GM21390 (cell line): ENCODE measurements at regions not wholly inside any gene's neighbourhood (a gene's known extent, or its start where the extent isn't known, plus 50 kb on each side); places are given as distances from the start of the nearest gene placed in this dataset.
"Not testable (repeated sequence)": the region's sequence is repeated elsewhere in the genome, so short reads cannot be mapped to it uniquely, and the experiment has no call there.

Experiments
- ATAC-seq: cut with Tn5 transposase; IDR thresholded peaks from one replicate; pipeline ENCODE4 v1.9.1; 2021; ENCODE audit not compliant: unreplicated experiment

GRCh38 chr4:114085611-114086345 lies 106.3 kb upstream of the ARSJ start:
- ATAC-seq: no peak

DNA sequence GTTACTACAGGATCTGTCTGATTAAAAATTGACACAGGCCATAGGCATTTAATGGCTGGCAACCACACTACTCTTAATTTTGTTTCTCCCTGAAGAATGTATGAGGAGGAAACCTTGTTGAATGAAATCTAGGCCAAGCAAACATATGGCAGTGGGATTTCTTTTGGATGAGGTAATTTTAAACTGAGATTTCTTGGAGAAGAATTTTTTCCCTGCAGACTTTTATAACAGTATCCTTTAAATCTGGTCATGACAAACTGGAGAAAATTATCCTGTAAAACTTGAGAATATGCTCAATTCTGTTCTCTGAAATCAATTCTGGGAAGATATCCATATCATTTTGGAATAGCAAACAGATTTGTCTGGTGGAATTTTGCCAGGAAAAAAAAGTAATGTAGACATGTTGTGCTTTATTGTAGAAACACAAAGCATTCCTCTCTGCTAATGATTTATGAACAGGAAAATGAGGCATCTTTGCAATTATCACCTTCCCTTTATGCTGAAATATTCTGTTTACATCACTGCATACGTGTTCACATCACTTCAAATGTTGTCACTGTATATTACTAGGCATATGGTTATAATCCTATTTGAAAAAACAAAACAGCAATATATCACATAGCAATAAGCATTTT lies 108.3 kb upstream of the ARSJ start:
- ATAC-seq: no peak

DNA sequence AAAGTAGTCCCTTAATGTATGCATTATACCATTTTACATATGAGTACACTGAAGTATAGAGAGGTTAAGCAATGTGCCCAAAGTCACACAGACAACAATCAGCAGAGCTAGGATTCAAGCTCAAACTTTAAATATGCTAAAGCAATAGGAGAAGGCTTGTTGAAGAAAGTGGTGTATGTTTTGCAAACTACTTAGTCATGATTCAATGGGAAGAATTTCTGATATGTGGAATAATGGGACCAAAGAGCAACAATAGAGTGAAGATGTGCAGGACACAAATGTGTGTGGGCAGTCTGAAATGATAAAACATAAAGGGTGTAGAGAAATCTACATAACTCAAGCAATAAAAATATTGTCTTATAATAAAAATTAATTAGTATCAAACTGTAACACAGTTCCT lies 109.0 kb upstream of the ARSJ start:
- ATAC-seq: no peak

DNA sequence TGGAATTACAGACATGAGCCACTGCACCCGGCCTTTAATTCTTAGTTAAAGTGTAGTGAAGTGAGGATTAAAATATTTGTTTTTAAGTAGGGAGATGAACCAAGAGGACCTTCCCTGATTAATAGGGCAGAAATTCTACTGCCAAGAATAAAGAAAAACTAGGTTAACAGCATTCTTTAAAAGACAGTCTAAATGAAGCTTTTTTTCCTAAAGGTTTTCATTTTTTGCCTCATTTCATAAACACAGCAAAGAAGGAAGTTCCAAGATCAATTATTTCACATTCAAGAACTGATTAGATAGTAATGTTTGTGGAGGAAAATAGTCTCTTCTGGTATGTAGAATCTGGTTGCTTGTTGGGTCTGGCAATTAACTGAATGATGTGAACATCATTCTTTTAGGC lies 112.1 kb upstream of the ARSJ start:
- no peak for ATAC-seq

DNA sequence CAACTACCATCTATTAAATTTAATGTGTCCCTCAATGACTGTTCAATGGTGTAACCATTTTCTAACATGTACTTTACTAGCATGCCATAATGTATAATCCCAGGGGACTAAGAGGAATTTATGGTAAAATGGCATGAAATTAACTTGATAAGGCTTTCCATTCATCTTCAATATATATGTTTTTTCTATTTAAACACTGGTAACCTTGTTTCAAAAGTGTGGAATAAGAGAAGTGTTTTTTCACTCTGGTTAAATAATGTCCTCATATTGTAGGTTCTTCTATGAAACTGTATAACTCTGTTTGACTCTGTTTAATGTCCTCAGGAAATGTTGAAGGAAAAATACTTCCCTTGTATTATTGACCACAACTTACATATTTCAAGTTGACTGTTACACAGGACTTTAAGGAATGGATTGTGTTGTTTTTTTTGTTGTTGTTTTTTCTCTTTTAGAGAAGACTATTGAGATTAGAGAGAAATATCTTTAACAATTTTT lies 113.8 kb upstream of the ARSJ start:
- no peak for ATAC-seq

DNA sequence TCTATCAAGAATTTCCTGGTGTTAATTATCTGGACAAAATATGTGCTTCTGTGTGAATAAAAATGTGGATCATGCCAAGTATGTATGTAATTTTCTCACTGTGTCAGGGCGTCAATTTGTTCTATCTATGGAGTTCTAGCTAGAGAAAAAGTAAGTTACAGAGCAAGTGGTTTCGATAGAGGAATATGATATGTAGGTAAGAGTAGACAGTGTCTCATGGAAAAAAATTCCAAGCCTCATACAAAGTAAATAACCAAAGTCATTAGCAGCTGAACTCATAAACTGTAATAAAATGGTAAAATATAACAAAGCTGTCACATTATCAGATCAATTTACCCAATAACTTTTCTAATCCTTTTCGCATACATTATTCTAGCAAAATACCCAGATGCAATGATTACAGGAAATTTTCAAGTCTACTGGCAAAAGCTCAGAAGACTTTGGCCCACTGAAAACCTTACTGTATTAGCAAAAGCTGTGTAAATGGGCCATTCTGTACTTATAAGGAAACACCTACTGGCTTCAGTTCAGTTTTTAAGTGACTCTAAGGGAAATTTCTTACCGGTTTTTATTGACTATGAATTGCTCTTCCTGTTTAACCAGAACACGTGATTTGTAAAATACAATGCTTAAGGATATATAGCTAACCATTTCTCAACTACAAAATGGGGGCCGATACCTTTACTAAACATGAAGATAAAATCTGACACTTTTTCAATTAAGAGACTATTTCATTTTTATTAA lies 121.0 kb upstream of the ARSJ start:
- ATAC-seq: no peak

DNA sequence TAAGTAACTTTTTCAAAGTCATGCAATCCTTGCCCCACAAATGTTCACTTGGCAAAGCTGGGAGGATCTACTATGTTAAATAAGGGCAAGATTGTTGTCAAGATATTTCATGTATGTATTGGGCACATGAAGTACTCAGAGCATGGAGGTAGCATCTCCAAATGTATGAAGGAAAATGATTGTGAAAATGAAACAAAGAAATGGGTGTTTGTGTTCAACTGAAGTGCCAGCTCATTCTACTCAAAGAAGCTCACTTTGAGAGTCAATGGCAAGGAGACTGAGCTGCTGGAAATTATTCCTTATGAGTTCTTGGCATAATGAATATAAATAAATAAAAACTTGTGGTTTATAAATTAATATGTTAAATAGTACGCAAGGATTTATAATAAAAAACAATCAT lies 124.5 kb upstream of the ARSJ start:
- peak; percentile 49 for ATAC-seq

DNA sequence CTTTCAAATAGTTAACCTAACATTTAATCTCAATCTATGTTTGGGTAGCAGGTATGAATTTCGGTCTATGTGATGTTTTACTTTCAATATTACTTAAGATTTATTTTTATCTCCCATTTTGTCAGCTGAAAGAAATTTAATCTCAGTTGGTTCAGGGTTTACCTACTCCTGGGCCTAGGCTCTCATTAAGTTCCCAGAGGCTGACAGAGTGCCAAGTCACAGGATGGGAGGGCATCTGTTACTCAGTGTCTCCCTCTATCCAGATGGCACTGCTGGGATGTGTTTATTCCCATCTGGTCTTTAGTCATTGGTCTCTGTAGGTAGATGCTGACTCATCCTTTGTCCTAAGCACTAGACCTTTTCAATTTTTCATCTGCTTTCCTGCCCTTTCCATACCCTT lies 129.4 kb upstream of the ARSJ start:
- ATAC-seq: peak; percentile 55

DNA sequence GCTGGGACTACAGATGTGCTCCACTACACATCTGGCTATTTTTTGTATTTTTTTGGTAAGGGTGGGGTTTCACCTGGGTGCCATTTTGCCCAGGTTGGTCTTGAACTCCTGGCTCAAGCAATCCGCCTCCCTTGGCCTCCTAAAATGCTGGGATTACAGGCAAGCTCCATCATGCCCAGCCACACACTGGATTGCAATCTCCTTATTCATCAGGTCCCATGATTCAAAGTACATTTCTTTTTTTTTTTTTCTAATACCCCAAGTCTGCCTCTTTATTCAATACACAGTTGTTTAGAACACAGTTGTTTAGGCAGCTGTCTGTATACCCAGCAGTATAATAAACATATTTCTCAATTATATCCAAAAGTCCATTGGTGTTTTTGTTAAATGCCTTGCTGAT lies 130.3 kb upstream of the ARSJ start:
- ATAC-seq: no peak

DNA sequence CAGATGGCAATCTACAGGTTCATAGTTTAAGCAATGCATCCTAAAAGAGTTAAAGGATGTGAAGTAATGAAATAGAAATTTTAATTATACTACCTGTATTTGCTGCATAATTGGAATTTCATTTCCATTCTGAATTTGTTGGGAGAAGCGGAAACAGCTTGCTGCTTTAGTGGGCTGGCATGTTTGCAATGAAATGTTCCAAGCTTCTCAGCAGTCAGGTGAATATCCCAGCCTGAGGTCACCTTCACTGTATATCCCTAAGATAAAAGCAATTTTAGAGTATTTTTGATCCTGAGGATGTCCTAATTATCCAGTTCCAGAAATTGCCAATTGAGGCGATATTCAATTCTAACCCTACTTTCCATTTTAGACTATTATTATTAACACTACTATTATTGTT lies 136.1 kb upstream of the ARSJ start:
- ATAC-seq: no peak

- ATAC-seq: no peak
Measured at GRCh38 chr4:114116861-114117260, 137.4 kb upstream of the ARSJ start.

GRCh38 chr4:114121221-114121620 lies 141.8 kb upstream of the ARSJ start:
- no peak for ATAC-seq

GRCh38 chr4:114132199-114132598 lies 152.8 kb upstream of the ARSJ start:
- ATAC-seq: no peak

DNA sequence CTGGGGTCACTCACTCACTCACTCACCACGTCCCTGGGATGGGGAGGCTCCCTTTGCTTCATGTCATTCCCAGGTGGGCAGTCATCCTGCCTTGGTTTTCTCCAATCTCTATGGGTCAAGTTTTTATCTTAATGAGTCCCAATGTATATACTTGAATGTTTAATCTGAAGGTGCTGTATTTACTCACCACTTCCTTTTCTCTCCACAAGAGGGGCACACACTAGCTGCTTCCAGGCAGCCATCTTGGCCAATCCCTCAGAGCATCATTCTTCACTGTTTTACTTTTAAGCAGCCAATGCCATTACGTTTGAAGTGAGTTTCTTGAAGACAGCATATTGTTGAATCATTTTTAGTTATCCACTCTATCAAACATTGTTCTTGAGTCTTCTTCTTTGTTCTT lies 153.4 kb upstream of the ARSJ start:
- peak; percentile 75 for ATAC-seq

DNA sequence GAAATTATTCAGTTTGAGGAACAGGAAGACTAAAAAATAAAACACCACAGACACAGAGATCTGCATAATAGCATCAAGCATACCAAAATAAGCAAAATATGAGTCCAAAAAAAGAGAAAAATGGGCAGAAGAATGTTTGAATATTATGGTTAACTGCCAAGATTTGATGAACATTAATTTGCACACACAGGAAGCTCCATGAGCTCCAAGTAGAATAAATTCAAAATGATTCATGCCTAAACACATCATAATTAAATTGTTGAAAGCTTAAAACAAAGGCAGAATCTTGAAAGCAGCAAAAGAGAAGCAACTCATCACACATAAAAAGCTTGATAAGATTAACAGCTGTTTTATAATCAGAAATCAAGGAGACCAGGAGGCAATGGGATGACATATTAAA lies 156.6 kb upstream of the ARSJ start:
- ATAC-seq: no peak

DNA sequence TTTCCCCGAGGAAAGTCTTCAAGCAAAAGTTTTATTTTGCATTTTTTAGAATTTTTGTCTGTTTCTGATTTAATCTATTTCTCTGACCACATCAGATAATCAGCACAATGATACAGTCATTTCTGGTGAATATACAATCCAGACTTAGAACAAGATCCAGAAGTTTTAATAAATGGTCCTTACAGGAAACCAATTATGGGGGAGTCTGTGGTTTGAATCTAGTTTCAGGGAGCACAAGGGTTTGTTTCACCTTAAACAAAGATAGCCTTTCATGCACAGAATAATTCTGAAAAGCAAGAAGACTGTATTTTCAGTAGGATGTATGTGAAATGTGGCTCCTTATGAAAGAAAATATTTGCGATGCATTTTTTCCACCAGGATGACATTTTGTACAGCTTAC lies 158.5 kb upstream of the ARSJ start:
- ATAC-seq: no peak

DNA sequence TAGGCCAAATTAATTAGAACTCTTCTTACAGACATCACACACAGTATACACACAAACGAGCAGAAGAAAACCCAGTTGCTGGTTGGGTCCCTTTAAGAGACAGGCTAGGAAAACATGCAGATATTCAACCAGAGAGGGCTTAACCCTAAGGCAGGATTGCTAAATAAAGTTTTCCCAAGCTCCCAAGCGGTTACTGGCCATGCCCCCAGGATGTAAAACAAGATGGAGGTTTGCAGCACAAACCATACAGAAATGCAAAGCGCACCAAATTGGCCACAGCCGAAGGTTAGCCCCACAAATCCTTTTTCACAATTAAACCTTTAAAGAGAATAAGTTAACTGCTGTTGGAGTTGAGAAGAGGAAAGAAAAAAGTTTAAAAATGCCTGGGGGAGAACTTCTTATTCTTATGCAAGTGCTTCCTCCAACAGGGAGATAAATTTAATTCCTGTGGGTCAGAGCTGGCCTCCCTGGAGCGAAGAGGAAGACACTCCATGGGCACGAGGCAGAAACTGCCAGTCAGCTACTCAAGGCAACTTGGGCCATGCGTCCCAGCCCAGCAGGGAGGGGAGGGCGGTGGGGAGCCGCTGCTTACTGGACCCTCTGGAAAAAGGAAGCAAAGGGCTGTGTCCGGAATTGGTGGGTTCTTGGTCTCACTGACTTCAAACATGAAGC lies 167.6 kb upstream of the ARSJ start:
- ATAC-seq: no peak

DNA sequence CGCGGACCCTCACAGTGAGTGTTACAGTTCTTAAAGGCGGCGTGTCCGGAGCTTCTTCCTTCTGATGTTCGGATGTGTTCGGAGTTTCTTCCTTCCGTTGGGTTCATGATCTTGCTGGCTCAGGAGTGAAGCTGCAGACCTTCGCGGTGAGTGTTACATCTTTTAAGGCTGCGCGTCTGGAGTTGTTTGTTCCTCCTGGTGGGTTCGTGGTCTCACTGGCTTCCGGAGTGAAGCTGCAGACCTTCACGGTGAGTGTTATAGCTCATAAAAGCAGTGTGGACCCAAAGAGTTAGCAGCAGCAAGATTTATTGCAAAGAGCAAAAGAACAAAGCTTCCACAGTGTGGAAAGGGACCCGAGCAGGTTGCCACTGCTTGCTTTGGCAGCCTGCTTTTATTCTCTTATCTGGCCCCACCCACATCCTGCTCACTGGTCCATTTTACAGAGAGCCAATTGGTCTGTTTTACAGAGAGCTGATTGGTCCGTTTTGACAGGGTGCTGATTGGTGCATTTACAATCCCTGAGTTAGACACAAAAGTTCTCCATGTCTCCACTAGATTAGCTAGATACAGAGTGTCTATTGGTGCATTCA lies 168.3 kb upstream of the ARSJ start:
- not testable (repeated sequence) for ATAC-seq

GRCh38 chr4:114148372-114149070 lies 169.1 kb upstream of the ARSJ start:
- ATAC-seq: not testable (repeated sequence)

DNA sequence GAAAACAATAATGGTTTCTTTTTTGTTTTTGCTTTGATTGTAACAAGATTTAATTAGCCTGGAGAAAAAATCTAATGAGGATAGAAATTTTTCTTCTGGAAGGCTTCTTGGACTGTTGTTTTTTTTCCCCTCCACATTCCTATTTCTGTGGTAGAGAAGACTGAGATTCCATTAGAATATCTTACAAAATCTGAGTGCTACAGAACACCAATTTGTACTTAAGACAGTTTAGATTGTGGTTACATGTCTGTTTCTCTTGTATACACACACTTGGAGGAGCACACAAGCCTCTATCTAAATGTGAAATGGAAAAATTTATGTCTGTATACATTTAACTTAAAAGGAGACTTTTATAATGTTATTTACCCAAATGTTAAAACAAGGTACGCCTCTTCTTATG lies 176.9 kb upstream of the ARSJ start:
- no peak for ATAC-seq
